HG02970 (cell line): ENCODE measurements at regions not wholly inside any gene's neighbourhood (a gene's known extent, or its start where the extent isn't known, plus 50 kb on each side); places are given as distances from the start of the nearest gene placed in this dataset.

ENCODE experiments used
- ATAC-seq: cut with Tn5 transposase; IDR thresholded peaks from one replicate; pipeline ENCODE4 v1.9.1; 2021; ENCODE audit warnings: mild to moderate bottlenecking, moderate library complexity, moderate number of reproducible peaks; ENCODE audit not compliant: unreplicated experiment, low FRiP score

DNA sequence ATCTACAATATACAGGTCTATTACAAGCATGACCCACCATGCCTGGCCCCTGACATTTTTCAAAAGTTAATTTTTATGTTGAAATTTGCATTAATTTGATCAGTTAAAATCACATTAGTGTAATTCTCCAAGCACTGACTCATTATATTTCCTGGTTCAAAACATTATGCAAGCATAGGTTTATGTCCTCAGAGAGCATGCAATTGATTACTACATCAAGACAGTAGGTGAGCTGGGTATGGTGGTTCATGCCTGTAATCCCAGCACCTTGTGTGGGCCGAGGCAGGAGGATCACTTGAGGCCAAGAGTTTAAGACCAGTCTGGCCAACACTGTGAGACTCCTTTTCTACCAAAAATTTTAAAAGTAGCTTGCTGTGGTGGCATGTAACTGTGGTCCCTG is 248.8 kb upstream of the KLHL1 start:
- no peak for ATAC-seq

DNA sequence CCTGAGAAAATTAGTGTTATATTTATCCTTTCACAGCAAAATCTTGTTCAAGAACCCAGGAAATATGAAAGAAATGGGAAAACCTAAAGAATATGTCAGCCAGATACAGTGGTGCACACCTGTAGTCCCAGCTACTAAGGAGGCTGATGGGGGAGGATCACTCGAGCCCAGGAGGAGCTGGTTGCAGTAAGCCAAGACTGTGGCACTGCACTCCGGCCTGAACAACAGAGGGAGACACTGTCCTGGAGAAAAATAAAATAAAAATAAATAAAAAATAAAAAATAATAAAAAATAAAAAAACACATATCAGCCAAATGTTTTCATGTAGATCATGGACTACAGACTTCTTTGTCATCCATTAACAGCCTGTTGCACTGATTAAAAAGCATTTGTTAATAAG is 244.8 kb upstream of the KLHL1 start:
- ATAC-seq, result no peak

DNA sequence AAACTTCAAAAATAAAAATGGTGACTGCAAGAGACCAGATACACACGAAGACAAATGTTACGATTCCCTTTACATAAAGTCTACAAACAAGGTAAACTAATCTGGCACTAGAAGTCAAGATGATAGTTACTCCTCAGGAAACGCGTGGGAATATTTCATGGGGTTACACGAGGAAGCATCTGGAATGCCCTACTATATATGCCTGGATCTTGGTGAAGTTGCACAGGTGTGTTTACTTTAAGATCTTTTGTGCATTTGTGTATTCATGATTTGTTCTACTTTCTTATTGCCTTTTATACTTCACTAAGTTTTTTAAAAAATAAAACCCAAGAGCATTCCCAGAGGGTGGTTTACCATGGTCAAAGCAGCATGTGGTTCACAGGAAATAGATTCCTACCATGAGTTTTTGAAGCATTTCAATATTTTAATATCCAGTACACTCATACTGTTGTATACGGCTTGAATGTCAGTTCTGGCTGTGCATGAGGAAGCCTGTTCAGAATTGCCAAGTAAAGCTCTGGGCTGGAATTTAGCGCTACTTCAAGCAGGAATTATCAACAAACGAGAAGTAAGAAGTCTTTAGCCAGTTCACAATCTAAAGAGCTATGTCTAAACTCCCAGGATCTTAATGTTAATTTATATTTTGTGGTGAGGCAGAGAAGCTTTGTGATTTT is 239.8 kb upstream of the KLHL1 start:
- ATAC-seq, result no peak

DNA sequence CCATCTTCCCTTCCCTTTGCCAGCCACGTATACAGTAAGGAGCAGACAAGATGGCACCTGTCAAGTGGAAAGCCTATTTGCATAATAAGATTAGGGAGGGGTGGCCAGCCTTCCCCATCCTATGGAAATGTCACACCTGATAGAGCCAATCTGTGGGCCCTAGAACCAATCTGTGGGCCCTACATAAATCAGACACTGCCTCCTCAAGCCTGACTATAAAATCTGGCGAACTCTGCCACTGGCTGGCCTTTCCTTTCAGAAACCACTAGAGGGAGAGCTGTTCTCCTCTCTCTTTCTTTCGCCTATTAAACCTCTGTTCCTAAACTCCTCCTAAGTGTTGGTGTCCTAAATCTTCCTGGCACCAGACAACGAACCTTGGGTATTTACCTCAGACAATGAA is 231.5 kb upstream of the KLHL1 start:
- ATAC-seq, result no peak

DNA sequence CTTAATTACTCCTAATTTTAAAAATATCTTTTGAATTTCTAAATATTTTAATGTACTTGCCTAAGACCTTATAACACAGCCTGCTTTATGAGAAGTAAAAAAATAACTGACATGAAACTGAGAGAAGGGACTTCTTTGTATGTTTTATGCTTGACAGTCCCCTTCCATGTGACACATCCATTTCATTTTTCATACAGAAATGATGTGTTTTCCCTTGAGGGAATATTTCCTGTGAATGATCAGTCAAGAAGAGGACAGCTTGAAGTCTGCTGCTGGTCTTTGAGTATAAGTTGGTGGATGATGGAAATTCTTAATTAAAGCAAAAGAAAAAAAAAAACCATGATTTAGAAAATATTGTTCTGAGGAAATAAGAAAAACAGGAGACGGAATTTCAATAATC is 230.4 kb upstream of the KLHL1 start:
- no peak for ATAC-seq

DNA sequence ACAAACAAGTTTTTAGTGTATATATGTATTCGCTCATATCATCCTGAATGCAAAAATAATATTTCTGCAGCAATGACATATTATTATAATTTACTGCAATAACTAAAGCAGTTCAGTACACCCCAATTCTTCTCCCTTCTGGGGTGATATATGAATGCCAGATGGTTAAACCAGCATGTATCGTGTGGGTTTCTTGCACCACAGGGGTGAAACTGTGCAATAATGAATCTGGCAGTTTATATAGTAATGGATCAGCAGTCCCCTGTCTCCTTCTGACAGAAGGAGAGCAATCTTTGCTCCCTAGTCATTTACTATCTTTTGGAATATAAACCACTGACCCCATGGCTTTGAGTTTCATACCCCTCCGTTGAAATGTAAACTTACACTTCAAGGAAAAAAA is 228.6 kb upstream of the KLHL1 start:
- no peak for ATAC-seq

DNA sequence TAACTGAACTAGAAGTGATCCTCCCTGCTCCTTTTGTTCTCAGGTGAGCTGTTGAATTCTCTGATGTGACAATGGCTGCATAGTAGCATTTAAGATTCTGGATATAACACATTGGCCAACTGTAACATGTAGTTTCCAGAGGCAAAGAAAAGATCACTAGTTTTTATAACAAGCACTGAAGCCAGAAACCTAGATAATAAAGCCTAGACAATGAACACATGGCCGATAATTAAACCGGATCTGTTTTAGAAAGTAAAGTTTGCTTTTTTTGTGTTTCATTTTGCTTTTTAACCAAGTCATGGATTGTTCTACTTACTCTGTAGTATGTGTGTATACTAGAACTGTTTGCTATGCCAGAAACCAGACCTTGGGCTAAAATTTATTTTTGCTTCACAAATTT is 225.5 kb upstream of the KLHL1 start:
- no peak for ATAC-seq

DNA sequence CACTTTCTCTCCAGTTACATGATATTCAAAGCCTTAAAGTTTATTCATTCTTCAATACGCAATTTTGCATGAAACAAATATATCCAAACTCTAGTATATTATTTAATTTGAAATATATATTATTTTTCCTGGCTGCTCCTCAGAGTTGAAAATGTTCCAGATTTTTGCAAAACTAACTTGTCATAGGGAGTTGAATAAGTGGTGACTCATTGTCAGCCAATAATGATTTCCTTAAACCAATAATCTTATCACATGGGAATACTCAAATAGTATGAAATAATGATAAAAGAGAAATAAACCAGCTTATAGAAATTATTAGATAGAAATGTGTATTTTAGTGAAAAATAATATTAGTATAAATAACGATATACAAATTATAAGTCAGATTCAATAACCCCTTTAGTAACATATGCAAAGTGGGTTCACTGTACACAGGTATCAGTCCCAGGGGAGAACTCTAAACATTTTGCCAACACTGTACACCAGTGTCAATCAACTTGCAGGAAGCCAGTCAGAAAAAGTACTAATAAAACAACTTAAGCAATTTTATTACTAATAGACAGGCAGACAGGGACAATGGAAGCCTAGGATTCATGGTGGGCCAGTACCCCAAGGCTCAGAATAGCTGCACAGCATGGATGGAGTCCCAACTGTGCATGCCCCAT is 222.6 kb upstream of the KLHL1 start:
- no peak for ATAC-seq

DNA sequence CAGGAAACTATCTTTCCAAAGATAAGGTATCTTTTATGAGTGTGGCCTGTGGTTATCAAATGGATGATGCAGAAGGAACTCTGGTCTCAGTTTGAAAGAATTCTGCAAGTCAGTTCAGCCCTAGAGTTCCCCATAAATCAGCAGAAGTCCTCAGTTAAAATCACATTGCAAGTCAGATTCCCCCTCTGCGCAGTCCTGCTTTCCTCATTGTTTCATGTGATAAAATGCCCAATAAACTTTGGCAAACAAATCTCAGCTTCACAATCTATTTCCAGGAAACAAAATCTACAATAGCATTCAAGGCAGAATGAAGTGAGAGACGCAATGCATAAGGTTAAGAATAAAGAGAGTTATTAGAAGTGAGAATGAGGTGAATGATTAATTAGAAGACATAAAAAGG is 216.3 kb upstream of the KLHL1 start:
- no peak for ATAC-seq

DNA sequence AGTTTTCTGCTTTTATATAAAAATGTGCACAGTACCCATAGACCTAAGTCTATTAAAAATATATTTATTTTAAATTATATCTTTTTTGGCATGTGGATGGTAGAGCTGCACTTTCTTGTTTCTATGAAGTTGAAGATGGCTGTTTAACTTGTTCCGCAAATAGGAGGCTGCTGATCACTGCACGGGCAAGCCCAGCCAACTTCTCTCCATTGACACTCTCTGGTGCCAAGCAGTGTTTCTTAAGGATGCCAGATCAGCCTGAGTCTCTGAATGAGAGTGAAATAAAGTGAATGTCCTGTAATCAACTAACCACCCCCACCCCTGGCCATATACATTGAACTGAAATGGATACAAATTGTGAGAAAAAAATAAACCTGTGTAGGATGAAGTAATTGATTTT is 202.9 kb upstream of the KLHL1 start:
- no peak for ATAC-seq

DNA sequence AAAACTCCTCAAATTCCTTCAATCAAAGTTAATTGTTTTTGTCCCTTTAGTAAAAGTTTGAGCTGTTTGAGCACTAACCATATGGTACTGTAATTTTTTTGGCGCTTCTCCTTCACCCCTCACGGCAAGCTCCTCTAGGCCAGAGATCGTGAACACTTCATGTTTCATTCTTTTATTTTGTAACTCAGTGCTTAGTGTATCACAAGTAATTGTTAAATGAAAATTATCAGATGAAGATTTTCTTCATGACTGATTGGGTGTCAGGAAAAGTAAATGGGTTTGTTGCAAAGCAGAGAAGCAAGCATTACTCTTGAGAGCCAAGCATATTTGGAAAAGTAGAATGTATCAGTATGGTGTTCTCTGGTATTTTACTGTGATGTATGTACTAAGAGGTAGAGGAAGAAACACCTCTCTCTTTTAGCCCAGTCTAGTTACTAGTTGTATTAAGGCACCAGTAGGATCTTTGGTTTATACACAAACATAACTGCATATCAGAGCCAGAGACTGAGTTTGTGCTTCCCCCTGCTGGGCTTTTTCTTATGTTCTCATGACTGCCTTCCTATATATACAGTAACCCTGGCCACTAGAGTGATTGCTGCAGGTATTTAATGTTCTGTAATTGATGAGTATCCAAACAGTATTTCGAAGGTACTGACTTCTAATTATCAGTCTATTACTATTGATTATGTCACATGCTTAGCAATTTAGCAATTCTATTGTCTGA is 202.3 kb upstream of the KLHL1 start:
- no peak for ATAC-seq

DNA sequence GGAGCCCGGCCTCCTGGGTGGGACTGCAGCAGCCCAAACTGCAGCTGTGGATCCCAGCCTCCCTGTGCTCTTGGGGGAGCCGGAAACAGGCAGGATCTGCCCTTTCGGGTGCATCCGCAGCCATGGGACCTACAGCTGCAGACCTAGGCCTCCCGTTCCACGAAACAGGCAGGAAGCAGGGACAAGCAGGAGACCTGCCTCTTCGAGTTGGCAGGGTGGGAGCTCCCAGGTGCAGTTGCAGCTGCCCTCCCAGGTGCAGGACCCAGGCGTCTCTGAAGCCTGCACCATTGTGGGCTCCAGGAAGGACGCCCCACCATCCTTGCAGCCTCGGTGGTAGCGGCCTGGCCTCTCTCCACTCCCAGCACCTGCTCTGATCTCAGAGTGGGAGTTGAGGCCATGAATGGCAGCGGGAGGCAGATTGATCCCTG is 189.0 kb upstream of the KLHL1 start:
- ATAC-seq, result no peak

DNA sequence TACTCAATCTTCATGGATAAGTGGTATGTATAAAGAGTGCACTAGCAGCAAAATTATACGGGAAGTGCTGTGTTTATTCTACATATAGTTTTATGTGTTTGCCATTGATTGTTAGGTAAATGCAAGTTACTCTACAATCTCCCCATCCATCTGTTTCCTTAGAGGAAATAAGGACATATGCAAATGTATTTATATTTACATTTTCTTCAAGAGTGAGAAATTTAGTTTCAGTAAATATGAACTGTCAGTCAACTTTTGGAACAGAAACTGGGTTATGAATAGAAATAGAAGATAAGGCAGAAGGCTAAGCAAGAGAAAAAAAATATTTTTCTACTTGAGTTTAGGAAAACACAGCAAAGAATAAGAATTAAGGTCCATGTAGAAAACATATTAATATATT is 176.1 kb upstream of the KLHL1 start:
- ATAC-seq, result no peak

DNA sequence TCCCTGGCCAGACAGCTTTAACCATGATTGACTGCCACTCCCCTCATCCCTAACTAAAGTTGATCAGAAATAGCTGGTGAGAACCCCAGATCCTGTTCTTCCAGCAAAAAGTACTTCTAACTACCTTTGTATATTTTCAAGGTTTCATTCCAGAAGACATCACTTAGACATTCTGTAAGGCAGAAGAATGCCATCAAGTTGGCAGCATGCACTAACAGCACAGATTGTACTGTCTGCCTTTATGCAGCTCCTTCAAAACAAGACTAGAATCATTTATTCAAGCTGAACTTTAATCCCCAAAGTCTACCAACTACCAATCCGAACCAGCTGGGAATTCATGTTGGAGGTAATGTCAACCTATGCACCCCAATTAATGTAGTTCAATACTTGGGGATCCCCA is 167.6 kb upstream of the KLHL1 start:
- no peak for ATAC-seq

DNA sequence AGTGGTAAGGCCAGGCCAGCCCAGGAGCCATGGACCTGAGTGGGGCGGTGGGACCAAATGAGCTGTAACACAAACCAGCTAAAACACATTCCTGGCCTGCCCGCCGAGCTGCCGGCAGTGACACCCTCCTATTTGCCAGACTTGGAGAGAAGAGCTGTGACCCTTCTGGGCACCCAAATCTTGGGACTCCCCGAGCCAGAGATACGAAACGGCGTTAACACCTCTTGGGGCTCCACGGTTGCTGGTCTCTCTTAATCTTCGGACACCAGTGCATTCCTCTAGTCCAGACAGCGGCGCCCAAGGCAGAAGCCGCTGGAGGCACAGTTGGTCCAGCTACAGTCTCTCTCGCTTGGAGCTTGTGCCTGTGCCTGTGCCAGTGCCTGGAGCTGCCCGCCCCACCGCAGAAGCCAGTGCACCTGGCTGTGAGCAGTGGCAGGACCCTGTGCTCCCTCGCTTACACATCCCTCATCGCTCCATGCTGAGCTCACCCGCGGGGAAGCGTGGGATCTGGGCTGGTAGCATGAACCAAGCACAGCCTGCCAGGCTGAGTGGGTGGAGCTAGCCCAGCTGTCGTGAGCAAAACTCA is 147.2 kb upstream of the KLHL1 start:
- ATAC-seq, result no peak

DNA sequence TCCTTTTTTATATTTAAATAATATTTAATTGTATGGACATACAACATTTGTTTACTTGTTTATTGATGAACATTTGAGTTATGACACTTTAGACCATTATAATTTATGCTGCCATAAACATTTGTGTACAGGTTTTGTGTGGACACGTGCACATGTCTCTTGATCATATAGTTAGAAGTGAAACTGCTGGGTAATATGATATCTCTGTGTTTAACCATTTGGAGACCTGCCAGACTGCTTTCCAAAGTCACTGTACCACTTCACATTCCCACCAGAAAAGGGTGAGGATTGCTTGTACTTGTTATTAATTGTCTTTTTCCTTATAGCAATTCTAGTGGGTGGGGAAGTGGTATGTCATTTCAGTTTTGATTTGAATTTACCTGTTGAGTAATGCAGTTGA is 145.6 kb upstream of the KLHL1 start:
- ATAC-seq, result no peak

DNA sequence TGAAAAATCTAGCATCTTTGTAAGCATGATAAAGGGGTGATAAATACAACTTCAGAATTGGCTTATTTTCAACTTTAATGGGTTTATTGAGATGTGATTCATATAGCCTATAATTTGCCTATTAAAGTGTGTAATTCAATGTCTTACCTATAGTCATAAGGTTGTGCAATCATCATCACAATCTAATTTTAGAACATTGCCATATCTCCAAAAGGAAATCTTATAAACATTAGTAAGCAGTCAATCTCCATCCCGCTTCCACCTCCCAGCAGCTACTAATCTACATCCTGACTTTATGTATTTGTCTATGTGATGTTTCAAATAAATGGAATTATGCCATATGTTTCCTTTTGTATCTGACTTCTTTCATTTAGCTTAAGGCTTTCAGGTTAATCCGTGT is 145.2 kb upstream of the KLHL1 start:
- ATAC-seq, result no peak

DNA sequence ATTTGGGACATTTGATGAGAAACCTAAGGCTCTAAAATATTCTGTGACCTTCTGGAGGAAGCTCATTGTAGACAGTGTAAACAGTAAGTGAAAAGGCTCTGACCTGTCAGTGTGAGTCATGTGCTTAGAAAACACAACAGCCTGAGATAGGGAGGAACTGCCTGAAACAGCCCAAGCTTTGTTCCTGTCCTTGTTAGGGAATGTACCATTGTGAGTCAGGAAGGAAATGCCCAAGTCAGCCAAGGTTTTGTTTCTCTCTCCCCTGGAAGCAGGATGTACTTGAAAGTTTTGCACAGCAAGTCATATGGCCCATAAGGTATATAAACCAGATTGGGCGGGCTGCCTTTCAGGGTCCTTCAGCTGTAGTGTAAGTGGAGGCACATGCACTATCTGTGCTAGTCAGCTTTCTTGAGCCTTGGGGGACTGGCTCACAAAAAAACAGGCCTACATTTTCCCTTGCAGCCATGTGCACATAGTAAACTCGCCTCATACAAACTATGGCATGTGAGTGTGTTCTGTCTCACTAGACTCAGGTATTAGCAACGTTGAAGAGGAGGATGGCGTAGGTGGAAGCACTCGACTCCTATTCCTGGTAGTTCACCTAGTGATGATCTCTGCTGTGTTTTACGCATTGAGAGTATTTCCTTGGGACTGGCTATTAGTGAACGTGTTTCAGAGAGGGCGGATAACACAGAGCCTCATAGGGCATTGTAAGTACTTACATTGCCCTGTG is 141.2 kb upstream of the KLHL1 start:
- no peak for ATAC-seq

DNA sequence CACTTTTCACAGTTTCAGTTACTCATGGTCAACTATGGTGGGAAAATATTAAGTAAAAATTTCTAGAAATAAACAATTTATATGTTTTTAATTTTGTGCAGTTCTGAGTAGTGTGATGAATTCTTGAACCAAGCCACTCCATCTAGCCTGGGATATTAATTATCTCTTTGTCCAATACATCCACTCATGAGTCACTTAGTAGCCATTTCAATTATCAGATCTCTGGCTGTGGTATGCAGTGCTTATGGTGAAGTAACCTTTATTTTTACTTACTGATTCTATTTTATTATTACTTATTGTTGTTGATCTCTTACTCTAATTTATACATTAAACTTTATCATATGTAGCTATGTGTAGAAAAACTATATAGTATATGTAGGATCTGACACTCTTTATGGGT is 128.9 kb upstream of the KLHL1 start:
- no peak for ATAC-seq

DNA sequence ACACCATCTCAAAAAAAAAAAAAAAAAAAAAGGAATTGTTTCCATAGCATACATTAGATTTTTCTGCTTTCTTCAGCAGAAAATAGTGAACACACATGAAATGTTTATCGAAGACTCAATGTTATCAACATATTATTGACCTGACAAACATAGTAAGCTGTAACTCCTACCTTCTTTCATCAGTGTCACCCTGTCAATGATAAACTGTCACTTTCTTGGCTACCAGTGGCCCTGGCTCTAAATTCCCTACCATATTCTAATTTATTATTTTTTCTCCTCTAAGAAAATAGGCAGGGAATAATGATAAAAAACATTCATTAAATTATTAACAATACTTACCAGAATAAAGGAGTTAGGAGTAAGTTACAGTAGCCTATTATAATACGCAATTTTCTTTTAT is 127.3 kb upstream of the KLHL1 start:
- ATAC-seq, result no peak

DNA sequence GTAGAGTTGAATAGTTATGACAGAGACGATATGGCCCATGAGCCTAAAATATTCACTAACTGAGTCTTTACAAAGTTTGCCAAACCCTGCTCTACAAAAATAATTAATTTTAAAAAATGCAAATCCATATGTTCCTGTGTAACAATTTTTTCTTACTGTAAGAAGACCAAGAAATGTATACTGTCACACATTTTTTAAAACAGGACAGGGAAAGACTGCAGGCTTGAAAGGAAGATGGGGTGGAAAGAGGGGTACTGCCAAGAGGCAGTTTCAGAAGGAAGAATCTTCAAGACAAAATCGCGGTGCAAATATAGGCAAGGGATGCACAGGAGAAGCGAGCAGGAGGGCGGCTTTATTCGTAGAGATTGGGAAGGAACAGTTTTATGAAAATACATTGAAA is 115.7 kb upstream of the KLHL1 start:
- no peak for ATAC-seq
